GM18520 (cell line): ENCODE measurements at regions not wholly inside any gene's neighbourhood (a gene's known extent, or its start where the extent isn't known, plus 50 kb on each side); places are given as distances from the start of the nearest gene placed in this dataset.
"Not testable (repeated sequence)": the region's sequence is repeated elsewhere in the genome, so short reads cannot be mapped to it uniquely, and the experiment has no call there.

ENCODE experiments used
- ATAC-seq: cut with Tn5 transposase; IDR thresholded peaks from one replicate; pipeline ENCODE4 v1.9.1; 2021; ENCODE audit not compliant: unreplicated experiment

DNA sequence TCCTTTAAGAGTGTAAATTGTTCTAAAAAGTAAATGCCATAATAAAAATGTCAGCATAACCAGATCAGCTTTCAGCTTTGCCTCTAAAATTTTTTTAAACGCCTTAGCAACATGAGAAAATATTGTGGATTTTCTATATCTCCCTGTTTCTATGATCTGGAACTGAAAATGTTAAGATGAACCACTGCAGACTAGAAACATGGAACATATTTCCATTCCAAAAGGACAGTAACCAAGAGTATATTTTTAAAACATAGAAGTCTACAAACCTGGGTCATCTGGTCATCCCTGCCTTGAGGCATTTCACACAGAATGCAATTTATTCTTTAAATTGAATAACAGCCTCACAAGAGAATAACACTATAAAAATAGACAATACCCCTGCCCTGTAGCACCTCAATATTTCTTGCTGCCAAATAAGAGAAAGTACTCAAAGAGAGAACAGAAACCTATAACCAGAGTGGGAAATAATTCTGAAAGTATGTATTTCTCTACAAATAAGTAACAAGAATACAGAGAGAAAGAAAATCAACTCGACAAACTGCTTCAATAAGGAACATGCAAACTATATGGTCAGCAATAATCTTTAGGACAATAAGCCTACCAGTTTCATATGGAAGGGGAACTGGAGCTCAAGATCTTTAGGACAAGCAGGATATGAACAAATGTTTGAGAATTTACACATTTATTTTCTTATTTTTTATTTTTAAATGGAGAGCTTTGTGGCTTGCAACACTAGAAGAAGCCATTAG is 949.0 kb downstream of the EPHA3 start:
- ATAC-seq = no peak

DNA sequence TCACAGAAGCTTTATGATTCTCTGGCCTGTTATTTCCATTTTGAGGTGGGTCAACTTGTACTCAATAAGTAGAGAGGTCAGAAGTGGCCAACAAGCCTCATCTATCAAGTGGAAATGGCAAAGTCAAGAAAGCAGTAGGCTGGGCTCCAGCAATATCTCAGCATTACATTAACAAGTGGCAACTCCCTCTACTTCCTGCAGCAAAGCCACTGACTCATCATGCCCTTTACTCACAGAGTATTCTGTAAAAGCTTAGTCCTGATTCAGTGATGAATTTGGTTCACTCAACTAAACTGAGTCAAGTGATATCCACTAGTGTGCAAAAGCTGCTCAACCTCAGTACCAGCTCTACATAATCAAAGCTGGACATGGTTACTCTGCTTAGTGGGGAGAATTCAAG is 954.6 kb downstream of the EPHA3 start:
- no peak for ATAC-seq

DNA sequence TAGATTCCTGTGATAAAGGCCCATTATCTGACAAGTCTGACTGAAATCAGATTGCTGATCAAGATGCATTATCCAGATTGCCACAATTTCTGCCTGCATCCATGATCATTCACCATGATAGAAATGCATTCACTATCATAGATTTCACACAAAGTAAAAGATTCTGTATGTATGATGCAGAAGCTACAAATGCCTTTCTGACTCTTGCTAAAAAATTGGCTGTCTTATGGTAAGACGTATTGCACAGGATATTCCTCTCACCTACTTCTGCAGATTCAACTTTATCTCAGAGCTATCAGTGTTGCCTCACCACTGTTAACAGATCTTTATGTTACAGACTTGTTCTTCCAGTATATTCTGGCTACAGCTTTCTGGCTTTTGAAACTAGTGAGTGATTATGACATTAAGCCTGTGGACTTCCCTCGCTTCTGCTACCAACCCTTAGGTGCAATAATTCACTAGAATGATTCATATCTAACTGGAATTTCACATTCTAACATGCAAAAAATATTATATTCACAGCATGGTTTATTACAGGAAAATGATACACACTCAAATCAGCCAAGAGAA is 955.3 kb downstream of the EPHA3 start:
- ATAC-seq = no peak

DNA sequence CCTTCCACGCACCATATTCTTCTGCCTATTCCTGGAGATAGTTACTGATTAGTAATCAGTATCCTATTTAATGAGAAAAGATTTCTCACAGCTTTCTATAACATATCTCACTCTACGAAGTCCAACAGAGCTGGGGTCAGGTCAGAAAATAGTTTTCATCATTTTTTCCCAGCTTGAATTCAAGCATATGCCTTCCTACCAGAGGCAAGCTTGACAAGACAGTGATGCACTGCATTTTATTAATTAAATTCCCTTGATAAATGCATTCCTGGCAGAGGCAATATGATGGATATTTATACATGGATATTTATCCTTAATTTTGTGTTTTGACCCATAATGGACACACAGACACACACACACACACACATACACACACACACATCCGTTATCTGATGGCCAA is 961.4 kb downstream of the EPHA3 start:
- no peak for ATAC-seq

DNA sequence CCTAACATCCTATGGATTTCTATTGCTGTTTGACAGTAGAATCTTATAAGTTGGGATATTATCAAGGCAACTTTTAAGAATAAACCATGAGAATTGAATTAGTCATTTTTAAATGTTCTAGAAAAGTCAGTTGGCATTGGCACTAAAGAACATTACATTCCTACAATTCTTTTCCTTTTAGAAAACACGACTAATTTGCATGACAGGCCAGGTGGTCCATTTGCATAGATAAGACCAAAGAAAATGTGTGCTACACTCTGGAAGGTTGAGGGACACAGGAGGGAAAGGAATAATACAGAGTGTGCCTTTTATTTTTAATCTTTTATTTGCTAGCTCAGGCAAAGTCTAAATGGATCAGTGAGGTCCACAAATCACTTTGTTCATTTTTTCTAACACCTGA is 962.3 kb downstream of the EPHA3 start:
- ATAC-seq = no peak

DNA sequence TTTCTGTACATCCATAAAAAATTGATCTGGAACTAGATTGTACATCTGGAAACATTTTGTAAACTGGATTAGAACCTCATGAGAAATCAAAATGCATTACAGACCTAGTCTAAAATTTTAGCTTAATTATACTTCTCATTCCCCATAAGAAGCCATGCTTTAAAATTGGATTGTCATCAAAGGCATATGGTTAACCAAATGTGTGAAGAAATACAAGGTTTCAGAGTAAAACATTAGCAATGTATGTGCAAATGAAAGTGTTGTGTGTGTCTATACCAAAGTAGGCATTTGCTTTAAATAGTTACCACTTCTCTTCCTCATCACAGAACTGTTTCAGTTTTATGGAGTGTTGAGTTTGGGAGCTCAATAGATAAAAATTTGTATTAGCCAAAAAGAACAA is 968.7 kb downstream of the EPHA3 start:
- no peak for ATAC-seq

DNA sequence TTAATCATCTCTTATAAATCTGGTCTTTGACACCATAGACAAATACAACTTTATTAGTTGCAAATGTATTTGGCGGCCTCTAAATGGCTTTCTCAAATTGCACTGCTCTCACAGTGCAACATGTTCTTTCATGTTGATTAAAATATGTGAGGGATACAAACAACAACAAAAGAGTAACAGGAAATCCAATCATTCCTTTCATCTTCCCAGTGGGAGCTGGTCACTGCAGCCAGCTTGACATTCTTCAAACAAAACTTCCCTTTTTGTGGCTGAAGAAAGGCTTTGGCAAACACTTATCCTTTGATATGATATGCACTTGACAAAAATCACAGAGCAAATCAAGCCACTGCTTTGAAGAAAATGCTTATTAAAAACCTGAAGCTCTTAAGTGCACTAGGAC is 973.6 kb downstream of the EPHA3 start:
- no peak for ATAC-seq

DNA sequence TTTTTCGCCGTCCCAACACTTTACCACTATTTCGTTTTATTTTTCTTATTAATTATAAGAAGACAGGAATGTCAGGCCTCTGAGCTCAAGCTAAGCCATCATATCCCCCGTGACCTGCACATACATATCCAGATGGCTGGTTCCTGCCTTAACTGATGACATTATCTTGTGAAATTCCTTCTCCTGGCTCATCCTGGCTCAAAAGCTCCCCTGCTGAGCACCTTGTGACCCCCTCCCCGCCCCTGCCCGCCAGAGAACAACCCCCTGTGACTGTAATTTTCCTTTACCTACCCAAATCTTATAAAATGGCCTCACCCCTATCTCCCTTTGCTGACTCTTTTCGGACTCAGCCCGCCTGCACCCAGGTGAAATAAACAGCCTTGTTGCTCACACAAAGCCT is 978.9 kb downstream of the EPHA3 start:
- not testable (repeated sequence) for ATAC-seq

DNA sequence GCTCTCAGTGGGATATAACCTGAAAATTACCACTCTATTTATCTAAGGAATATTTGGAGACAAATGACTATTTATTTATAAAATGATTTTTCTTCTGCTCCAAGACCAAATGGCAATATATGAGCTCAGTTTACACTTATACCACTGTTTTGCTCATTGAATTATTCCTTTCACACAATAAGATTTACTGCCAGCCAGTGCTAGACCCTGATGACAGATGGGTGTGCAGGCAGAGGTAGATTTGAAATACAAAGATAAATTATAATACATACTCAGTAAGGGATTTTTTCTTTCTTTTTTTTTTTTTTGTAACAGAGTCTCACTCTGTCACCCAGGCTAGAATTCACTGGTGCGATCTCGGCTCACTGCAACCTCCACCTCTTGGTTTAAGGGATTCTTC is 980.3 kb downstream of the EPHA3 start:
- no peak for ATAC-seq

DNA sequence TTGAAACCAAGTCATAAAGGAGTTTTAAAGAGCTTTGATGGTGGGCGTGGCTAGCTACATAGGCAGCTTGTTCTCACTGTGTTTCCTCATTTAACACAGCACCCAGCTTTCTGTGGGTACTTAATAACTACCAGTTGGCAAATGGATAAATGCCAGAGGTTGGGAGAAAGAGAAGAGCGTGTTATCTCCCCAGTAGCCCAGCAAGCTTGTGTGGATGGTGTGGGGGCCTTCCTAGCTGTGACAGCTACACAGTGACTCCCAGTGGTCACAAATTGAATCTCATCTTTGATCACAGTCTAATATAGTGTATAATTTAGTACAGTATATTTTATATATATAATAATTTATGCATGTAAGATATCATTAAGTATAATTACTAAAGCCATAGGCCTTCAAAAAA is 984.1 kb downstream of the EPHA3 start:
- no peak for ATAC-seq

DNA sequence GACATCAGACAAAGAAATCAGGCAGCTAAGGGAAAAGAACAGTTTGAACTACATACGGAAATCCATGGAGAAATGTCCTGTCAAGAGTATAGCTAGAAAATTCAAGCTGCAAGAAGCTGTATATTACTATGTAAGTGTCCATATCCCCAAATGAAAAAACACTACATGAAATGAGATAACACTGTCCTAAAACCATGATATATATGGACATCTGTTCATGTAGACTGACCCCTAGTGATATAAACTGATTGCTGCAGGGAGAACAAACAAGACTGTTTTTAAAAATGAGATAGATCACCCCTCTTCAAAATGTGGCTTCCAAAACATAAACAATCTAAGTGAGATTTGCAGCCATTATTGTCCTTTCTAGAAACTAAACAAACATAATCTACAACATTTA is 985.6 kb downstream of the EPHA3 start:
- no peak for ATAC-seq

DNA sequence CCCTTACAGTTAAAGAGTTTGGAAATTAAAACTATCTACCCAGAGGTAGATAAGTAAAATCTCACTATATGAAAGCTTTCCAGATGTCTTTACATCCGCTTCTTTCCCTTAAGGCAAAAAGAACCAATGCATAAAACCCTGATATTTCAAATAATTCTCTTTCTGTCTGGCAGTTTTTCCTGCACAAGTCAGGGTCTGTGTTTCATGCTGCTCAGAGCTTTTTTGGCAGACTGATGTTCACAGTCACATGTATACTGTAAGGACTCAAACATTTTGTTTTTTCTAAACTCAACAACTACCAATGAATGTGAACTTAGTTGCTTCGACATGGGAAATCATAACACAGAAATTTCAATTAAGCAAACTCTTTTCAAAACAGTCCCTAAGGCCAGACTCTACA is 988.4 kb downstream of the EPHA3 start:
- ATAC-seq = no peak

DNA sequence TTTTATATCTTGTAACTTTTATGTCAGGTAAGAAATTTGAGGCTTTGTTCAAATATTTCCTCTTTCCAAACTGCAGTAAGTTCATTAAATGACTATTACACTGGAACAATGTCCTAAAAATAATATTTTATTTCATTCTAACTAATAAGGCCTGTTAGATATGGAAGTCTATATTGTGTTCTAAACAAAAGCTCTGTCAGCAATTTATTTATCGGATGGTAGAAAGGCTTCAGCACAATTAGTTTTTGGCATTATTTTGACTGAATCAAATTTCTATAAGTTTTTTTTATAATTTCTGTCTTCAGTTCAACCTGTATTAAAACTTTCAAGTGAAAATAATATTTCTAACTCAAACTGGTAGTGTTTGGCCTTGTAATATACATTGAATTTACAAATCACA is 992.1 kb downstream of the EPHA3 start:
- no peak for ATAC-seq

DNA sequence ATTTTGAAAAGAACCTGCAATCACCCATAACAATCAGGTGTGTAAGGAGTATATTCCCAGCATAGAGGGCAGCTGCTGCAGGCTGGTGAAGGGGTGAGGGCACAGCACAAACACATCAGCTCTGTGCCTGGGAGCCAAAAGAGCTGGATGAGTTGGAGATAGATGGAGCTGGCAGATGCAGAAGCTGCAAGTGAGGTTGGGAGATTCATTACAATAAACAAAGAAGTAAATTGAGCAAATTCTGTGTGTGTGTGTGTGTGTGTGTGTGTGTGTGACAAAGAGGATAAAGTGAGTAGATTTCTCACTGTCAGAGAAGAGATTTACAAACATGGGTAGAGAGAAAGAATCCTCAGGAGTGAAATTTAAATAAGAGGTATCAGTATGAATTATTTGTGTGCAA is 994.7 kb downstream of the EPHA3 start:
- ATAC-seq = no peak

DNA sequence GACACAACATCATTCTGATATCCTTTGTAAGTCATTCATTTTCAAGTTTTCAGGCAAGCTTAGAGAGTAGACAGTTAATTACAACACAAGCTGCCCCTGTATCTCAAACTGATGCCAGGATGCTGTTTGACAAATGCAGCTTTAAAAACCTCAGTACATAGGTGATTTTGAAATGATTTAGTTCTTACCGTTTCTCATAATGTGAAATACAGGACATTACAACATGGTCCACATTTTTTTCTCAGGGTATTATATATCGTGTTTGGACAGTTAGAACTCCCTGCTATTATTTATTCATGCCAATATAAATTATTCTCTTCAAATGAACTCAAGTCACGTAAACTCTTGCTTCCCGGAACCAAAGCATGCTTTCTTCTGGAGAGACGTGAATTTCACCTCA is 1013.9 kb downstream of the EPHA3 start:
- ATAC-seq = no peak

DNA sequence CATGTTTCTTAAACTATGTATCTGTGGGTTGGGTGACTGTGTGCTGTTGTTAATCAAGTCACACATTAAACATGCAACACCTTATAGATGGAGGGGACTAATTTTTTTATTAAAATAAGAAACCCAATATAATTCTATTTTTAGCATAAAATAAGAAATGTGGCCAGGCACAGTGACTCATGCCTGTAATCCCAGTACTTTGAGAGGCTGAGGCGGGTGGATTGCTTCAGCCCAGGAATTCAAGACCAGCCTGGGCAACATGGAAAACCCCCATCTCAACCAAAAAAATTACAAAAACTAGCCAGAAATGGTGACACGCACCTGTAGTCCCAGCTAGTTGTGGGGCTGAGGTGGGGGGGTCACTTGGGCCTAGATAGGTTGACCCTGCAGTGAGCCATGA is 1021.0 kb downstream of the EPHA3 start:
- ATAC-seq = no peak

DNA sequence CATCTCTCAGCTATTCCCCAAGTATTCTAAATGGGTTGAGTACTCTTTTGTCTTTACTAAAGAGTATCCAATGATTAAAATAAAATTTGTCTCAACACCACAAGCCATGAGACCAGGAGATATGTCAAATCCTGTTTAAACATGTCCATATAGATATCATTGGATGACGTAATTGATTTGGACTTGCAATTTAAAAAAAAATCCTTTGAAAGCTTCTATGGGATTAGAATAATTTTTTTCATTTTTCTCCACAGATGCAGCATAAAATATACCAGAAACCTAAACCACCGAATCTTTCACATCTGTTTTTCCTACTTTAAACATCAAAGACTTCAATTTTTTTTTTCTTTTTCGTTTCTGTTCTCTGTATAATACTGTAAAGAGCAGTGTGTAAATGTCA is 1022.3 kb downstream of the EPHA3 start:
- ATAC-seq = no peak

DNA sequence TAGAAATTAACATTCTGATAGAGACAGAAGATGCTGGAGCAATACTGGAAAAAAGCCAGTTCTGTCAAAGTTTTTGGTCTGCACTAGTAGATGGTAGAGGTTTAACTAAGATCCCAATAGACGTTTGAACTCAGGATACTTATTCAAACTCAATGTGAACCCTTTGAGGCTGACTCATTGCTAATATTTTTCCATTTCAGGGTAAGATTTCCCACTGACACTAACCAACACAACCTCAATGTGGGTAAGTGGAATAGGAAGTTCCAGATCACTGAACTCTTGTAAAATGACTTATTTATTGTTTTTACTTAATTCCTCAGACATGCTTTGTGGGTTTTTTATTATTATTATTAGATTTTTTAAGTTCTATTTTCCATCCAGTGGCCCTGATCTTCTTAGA is 1024.8 kb downstream of the EPHA3 start:
- ATAC-seq = no peak

DNA sequence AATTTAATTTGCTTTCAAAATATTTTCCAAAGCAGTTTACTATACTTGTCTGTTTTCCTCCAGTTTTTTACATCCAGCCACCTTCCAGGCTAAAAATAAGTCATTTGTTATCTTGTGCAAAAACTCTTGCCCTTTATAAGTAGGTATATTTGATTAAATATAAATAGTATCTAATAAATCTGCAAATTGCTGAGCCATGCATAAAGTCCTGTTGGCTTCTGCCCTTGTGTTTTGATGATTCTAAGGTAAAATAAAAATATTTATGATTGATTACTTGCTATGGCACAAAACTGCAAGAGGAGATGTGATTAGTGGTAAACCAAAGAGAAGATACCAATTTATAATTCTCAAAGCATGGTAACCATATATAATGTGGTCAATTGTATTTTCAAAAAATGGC is 1026.7 kb downstream of the EPHA3 start:
- ATAC-seq = no peak

DNA sequence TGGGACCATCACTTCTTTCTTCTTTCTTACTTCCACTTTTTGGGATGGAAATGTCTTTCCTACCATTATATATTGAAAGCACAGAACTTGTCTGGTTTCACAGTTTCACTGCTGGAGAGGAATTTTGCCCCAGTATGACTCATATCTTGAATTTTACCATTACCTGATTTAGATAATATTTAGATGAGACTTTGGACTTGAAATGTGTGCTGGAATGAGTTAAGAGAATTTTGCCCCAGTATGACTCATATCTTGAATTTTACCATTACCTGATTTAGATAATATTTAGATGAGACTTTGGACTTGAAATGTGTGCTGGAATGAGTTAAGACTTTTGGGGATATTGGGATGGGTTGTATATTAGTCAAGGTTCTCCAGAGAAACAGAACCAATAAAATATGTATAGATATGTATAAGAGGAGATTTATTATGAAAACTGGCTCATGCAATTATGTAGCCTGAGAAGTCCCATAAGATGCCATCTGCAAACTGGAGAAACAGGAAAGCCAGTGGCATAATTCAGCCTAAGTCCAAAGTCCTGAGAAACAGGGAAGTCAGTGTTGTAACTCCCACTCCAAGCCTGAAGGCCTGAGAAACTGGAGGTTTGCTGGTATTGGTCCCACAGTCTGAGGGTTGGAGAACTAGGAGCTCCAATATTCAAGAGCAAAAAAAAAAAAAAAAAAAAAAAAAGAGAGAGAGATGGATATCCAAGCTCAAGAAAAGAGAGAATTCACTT is 1029.2 kb downstream of the EPHA3 start:
- ATAC-seq = no peak

DNA sequence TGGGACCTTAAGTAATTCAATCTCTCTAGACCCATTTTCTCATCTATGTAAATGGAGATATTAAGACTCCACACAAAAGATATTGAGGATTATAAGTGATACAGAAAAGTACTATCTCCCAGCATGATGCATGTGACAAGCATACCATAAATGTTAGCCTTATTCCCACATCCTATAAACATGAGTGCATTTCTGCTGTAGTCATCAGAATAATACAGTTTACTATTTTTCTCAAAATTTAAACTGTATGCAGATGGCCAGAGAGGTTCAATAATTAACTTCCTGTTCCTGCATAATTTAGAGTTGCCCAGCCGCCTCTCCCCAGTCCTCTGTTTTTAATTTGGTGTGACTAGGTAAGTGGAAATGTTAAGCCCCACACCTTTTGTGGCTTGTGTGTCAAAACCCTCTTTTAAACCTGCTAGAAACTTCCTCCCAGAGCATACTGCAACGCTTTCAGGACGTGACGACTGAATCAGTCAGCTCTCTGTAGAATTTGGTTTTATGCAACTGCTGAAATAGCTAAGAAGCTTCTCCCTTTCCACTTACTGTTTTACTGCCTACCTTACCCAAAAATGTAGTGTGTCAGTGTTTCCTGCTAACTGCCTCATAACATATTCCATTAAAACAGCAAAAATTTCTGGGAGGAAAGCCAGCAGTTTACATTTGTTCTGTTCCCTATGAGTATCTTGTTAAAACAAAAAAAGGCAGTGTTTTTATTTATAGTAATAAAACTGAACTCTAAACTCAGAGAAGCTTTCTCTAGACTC is 1037.9 kb downstream of the EPHA3 start:
- ATAC-seq = no peak

DNA sequence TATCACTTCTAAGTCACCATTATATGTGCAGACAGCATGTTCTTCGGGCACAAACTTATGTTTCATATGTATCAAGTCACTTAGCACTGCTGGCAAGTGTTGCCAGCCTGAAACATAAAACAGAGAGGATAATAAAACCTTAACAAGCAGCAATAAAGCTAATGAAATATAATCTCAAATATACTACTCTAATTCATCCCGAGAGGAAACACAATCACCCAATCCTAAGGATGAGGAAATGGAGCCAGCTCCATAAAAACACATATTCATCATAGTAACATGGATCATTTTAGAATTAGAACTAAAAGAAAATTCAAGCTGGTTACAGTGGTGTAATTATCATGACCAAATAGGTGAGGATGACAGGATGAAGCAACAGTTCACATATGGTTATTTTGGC is 1072.7 kb downstream of the EPHA3 start:
- no peak for ATAC-seq
